ENCODE measurements at regions not wholly inside any gene's neighbourhood (a gene's known extent, or its start where the extent isn't known, plus 50 kb on each side); places are given as distances from the start of the nearest gene placed in this dataset.

- TF ChIP-seq ZNF398 (CRISPR knock-in tag; IDR thresholded peaks at IDR 0.05), result no peak
- TF ChIP-seq DACH1 (IDR thresholded peaks at IDR 0.05; ENCODE audit: partially characterized antibody), result no peak
- TF ChIP-seq RREB1 (CRISPR knock-in tag; IDR thresholded peaks at IDR 0.05), result no peak
- no peak for TF ChIP-seq NR4A1 (CRISPR knock-in tag; IDR thresholded peaks at IDR 0.05)
- TF ChIP-seq NR4A1 (tag; IDR thresholded peaks at IDR 0.05), result no peak
Measured at GRCh38 chr6:134744301-134744700, 205.6 kb downstream of the ALDH8A1 start (continued).
